Hepatocyte (in vitro differentiated cells): ENCODE measurements at regions not wholly inside any gene's neighbourhood (a gene's known extent, or its start where the extent isn't known, plus 50 kb on each side); places are given as distances from the start of the nearest gene placed in this dataset.

Source experiments
- CTCF ChIP-seq: fragments of 200-600 bp; sonication (generic); IDR thresholded peaks from 2 replicates; pipeline ENCODE4 v1.5.1; 2016; ENCODE audit warnings: antibody characterized with exemption, mild to moderate bottlenecking; ENCODE audit not compliant: poor library complexity
- EZH2 ChIP-seq: fragments of 200-600 bp; sonication (generic); IDR thresholded peaks from 2 replicates; pipeline ENCODE4 v1.6.1; 2016; ENCODE audit warnings: antibody characterized with exemption, mild to moderate bottlenecking, borderline replicate concordance

GRCh38 chr2:59874361-59874760, 679.1 kb downstream of the BCL11A start:
- TF ChIP-seq CTCF (no peak), EZH2 (no peak)
